ENCODE measurements at regions not wholly inside any gene's neighbourhood (a gene's known extent, or its start where the extent isn't known, plus 50 kb on each side); places are given as distances from the start of the nearest gene placed in this dataset.
A peak's percentile ranks its signal among the peaks of the same experiment; 100 is the strongest.
"Not testable (repeated sequence)": the region's sequence is repeated elsewhere in the genome, so short reads cannot be mapped to it uniquely, and the experiment has no call there.

GRCh38 chr7:45421806-45422205 is 152.4 kb upstream of the ADCY1 start:
- Histone ChIP-seq H3K4me3 (no peak overlapping the region), H3K4me1 (no peaks in the 10 kb centered on the region), H3K36me3 (no peaks in the 10 kb centered on the region), H3K27me3 (peaks cover 0 to 4% (median 0%) of the 10 kb centered on the region in 4 donors), H3K9me3 (no peaks in the 10 kb centered on the region), H3K27ac (no peak overlapping the region)
- ATAC-seq (no peak), DNase-seq (no peak), FAIRE-seq (no peak)
- no peak for TF ChIP-seq CTCF (IDR thresholded peaks at IDR 0.05)
- WGBS, 2 donors, result 91% methylated on average over 1 of the region's 1 CpG
- intact Hi-C loops (cut with DNase I), result no loop called here

- WGBS, 2 donors, result 72 to 81% methylated on average over 8 of the region's 8 CpGs
Measured at GRCh38 chr7:45430397-45430796, 143.8 kb upstream of the ADCY1 start.

GRCh38 chr7:45434167-45434784 is 139.9 kb upstream of the ADCY1 start:
- ATAC-seq (no peak), FAIRE-seq (no peak), DNase-seq (no peak)
- Histone ChIP-seq H3K27me3 (no peaks in the 10 kb centered on the region), H3K9me3 (no peaks in the 10 kb centered on the region), H3K4me1 (no peaks in the 10 kb centered on the region), H3K4me3 (no peak overlapping the region), H3K36me3 (no peaks in the 10 kb centered on the region), H3K27ac (no peak overlapping the region)
- intact Hi-C loops (cut with DNase I), result no loop called here
- TF ChIP-seq CTCF (IDR thresholded peaks at IDR 0.05), result no peak
- 61 to 68% methylated on average over 6 of the region's 6 CpGs for WGBS, 2 donors

More at GRCh38 chr7:45430397-45430796, 143.8 kb upstream of the ADCY1 start:
- FAIRE-seq (no peak), DNase-seq (no peak), ATAC-seq (no peak)
- Histone ChIP-seq H3K4me3 (no peak overlapping the region), H3K4me1 (no peaks in the 10 kb centered on the region), H3K36me3 (no peaks in the 10 kb centered on the region), H3K9me3 (no peaks in the 10 kb centered on the region), H3K27ac (no peak overlapping the region), H3K27me3 (peaks cover 0 to 4% (median 0%) of the 10 kb centered on the region in 4 donors)
- intact Hi-C loops (cut with DNase I), result no loop called here
- no peak for TF ChIP-seq CTCF (IDR thresholded peaks at IDR 0.05)

GRCh38 chr7:45435131-45435530 is 139.0 kb upstream of the ADCY1 start:
- intact Hi-C loops (cut with DNase I), result no loop called here
- Histone ChIP-seq H3K9me3 (no peaks in the 10 kb centered on the region), H3K4me3 (no peak overlapping the region), H3K36me3 (no peaks in the 10 kb centered on the region), H3K27me3 (no peaks in the 10 kb centered on the region), H3K4me1 (no peaks in the 10 kb centered on the region), H3K27ac (no peak overlapping the region)
- DNase-seq, result no peak
- no peak for FAIRE-seq
- no peak for ATAC-seq
- 54 to 62% methylated on average over 3 of the region's 3 CpGs for WGBS, 2 donors
- TF ChIP-seq CTCF (IDR thresholded peaks at IDR 0.05), result no peak

GRCh38 chr7:45435846-45436245 is 138.3 kb upstream of the ADCY1 start:
- Histone ChIP-seq H3K9me3 (no peaks in the 10 kb centered on the region), H3K4me3 (no peak overlapping the region), H3K27me3 (no peaks in the 10 kb centered on the region), H3K36me3 (no peaks in the 10 kb centered on the region), H3K27ac (no peak overlapping the region), H3K4me1 (no peaks in the 10 kb centered on the region)
- ATAC-seq (peak in 2 of 4 donors; percentile 30 to 32), DNase-seq (no peak), FAIRE-seq (no peak)
- WGBS, 2 donors, result 79 to 80% methylated on average over 1 of the region's 1 CpG
- intact Hi-C loops (cut with DNase I), result no loop called here
- TF ChIP-seq CTCF (IDR thresholded peaks at IDR 0.05), result no peak

- H3K4me3 ChIP-seq; H3K9me3 ChIP-seq; H3K4me1 ChIP-seq; FAIRE-seq; DNase-seq; H3K27ac ChIP-seq; H3K36me3 ChIP-seq; ATAC-seq; H3K27me3 ChIP-seq; intact Hi-C loops (cut with DNase I): not testable (repeated sequence)
- WGBS, 2 donors, result 49 to 54% methylated on average over 1 of the region's 1 CpG
Measured at GRCh38 chr7:45440776-45441175, 133.4 kb upstream of the ADCY1 start.
